ENCODE measurements at regions not wholly inside any gene's neighbourhood (a gene's known extent, or its start where the extent isn't known, plus 50 kb on each side); places are given as distances from the start of the nearest gene placed in this dataset.

- TF ChIP-seq CTCF (IDR thresholded peaks at IDR 0.05 in 4 of 5, conservative IDR thresholded peaks at IDR 0.05 in 1 of 5): no peak
- no peak for TF ChIP-seq POLR2A (IDR thresholded peaks at IDR 0.05)
Measured at GRCh38 chr5:56567278-56567677, 248.1 kb upstream of the MAP3K1 start.

All from gastrocnemius medialis (tissue), 4 donors.